Bronchial epithelial cell (primary cell): ENCODE measurements at regions not wholly inside any gene's neighbourhood (a gene's known extent, or its start where the extent isn't known, plus 50 kb on each side); places are given as distances from the start of the nearest gene placed in this dataset.

Source experiments
- DNase-seq: peaks from one replicate; pipeline ENCODE4 v3.0.0-alpha.2; 2010; ENCODE audit warnings: low read depth
- FAIRE-seq: peaks from 2 replicates; lab custom pipeline; 2011; peaks lifted over from hg19 to GRCh38; lab: Jason Lieb, UNC
- H3K27me3 ChIP-seq: 2 replicates; pipeline ENCODE4 v1.5.1; 2011; ENCODE audit warnings: low read length; ENCODE audit not compliant: control insufficient read depth, insufficient read depth
- H3K36me3 ChIP-seq: 2 replicates; pipeline ENCODE4 v1.5.1; 2011; ENCODE audit warnings: low read length; ENCODE audit not compliant: control insufficient read depth, insufficient read depth
- H3K4me3 ChIP-seq: 2 replicates; pipeline ENCODE4 v1.5.1; 2011; ENCODE audit warnings: mild to moderate bottlenecking, low read depth, low read length, control low read depth
- CTCF ChIP-seq: IDR thresholded peaks from 2 replicates; pipeline ENCODE4 v1.5.1; 2011; ENCODE audit warnings: mild to moderate bottlenecking, moderate library complexity, low read length, control low read depth, inconsistent platforms; ENCODE audit not compliant: insufficient read depth, severe bottlenecking

GRCh38 chr5:133760532-133760931, 148.2 kb upstream of the FSTL4 start:
- no peaks in the 10 kb centered on the region for H3K36me3 ChIP-seq
- FAIRE-seq, result no peak
- H3K4me3 ChIP-seq, result no peak overlapping the region
- H3K27me3 ChIP-seq, result no peaks in the 10 kb centered on the region
- no peak for DNase-seq
- no peak for TF ChIP-seq CTCF

- FAIRE-seq, result no peak
Measured at GRCh38 chr5:133758641-133759040, 146.3 kb upstream of the FSTL4 start.

GRCh38 chr5:133757396-133757945, 145.1 kb upstream of the FSTL4 start:
- no peaks in the 10 kb centered on the region for H3K36me3 ChIP-seq
- H3K4me3 ChIP-seq, result no peak overlapping the region
- no peak for TF ChIP-seq CTCF
- DNase-seq, result peak; percentile 7
- H3K27me3 ChIP-seq, result no peaks in the 10 kb centered on the region
- no peak for FAIRE-seq

More at GRCh38 chr5:133758641-133759040, 146.3 kb upstream of the FSTL4 start:
- Histone ChIP-seq H3K36me3 (no peaks in the 10 kb centered on the region), H3K4me3 (no peak overlapping the region), H3K27me3 (no peaks in the 10 kb centered on the region)
- no peak for TF ChIP-seq CTCF
- DNase-seq, result peak; percentile 6

GRCh38 chr5:133756756-133757155, 144.4 kb upstream of the FSTL4 start:
- no peak for FAIRE-seq
- Histone ChIP-seq H3K36me3 (no peaks in the 10 kb centered on the region), H3K27me3 (no peaks in the 10 kb centered on the region), H3K4me3 (no peak overlapping the region)
- DNase-seq, result no peak
- no peak for TF ChIP-seq CTCF

- no peak for TF ChIP-seq CTCF
- Histone ChIP-seq H3K27me3 (no peaks in the 10 kb centered on the region), H3K36me3 (no peaks in the 10 kb centered on the region), H3K4me3 (no peak overlapping the region)
- no peak for DNase-seq
- FAIRE-seq, result no peak
Measured at GRCh38 chr5:133756036-133756435, 143.7 kb upstream of the FSTL4 start.

- Histone ChIP-seq H3K36me3 (no peaks in the 10 kb centered on the region), H3K27me3 (no peaks in the 10 kb centered on the region), H3K4me3 (no peak overlapping the region)
- DNase-seq (peak; percentile 57), FAIRE-seq (peak; percentile 80)
- peak; percentile 72 for TF ChIP-seq CTCF
Measured at GRCh38 chr5:133754575-133755169, 142.3 kb upstream of the FSTL4 start.
